ENCODE measurements at regions not wholly inside any gene's neighbourhood (a gene's known extent, or its start where the extent isn't known, plus 50 kb on each side); places are given as distances from the start of the nearest gene placed in this dataset.

- no peak for TF ChIP-seq CTCF (IDR thresholded peaks at IDR 0.05; ENCODE audit: extremely low read depth, insufficient read depth, missing control alignments)
- in situ Hi-C loops (cut with MboI; ENCODE audit: low pct_unique_long_range_greater_than_20kb, low sequenced_read_pairs, unreplicated experiment), result no loop called here
- DNase-seq (ENCODE audit: low spot score), result no peak
These were observed 165.2 kb downstream of the TMEM200C start for GRCh38 chr18:5729983-5730699.

- no peak for TF ChIP-seq CTCF (IDR thresholded peaks at IDR 0.05; ENCODE audit: extremely low read depth, insufficient read depth, missing control alignments)
- in situ Hi-C loops (cut with MboI; ENCODE audit: low pct_unique_long_range_greater_than_20kb, low sequenced_read_pairs, unreplicated experiment), result no loop called here
- DNase-seq (ENCODE audit: low spot score), result no peak
These were observed 166.8 kb downstream of the TMEM200C start for GRCh38 chr18:5728531-5728930.

- no peak for DNase-seq (ENCODE audit: low spot score)
- TF ChIP-seq CTCF (IDR thresholded peaks at IDR 0.05; ENCODE audit: extremely low read depth, insufficient read depth, missing control alignments), result no peak
- in situ Hi-C loops (cut with MboI; ENCODE audit: low pct_unique_long_range_greater_than_20kb, low sequenced_read_pairs, unreplicated experiment), result no loop called here
These were observed 169.3 kb downstream of the TMEM200C start for GRCh38 chr18:5726011-5726410.

- no peak for DNase-seq (ENCODE audit: low spot score)
- in situ Hi-C loops (cut with MboI; ENCODE audit: low pct_unique_long_range_greater_than_20kb, low sequenced_read_pairs, unreplicated experiment), result no loop called here
- no peak for TF ChIP-seq CTCF (IDR thresholded peaks at IDR 0.05; ENCODE audit: extremely low read depth, insufficient read depth, missing control alignments)
These were observed 173.4 kb downstream of the TMEM200C start for GRCh38 chr18:5721924-5722323.

GRCh38 chr18:5720132-5720531 lies 175.2 kb downstream of the TMEM200C start:
- in situ Hi-C loops (cut with MboI; ENCODE audit: low pct_unique_long_range_greater_than_20kb, low sequenced_read_pairs, unreplicated experiment), result no loop called here
- no peak for TF ChIP-seq CTCF (IDR thresholded peaks at IDR 0.05; ENCODE audit: extremely low read depth, insufficient read depth, missing control alignments)
- DNase-seq (ENCODE audit: low spot score), result no peak

GRCh38 chr18:5717256-5717655 lies 173.5 kb upstream of the EPB41L3 start:
- in situ Hi-C loops (cut with MboI; ENCODE audit: low pct_unique_long_range_greater_than_20kb, low sequenced_read_pairs, unreplicated experiment), result no loop called here
- TF ChIP-seq CTCF (IDR thresholded peaks at IDR 0.05; ENCODE audit: extremely low read depth, insufficient read depth, missing control alignments), result no peak
- no peak for DNase-seq (ENCODE audit: low spot score)
